Transverse colon (tissue), 3 donors: ENCODE measurements at regions not wholly inside any gene's neighbourhood (a gene's known extent, or its start where the extent isn't known, plus 50 kb on each side); places are given as distances from the start of the nearest gene placed in this dataset.

ENCODE experiments used
- CTCF ChIP-seq, 5 experiments: fragments of 200-600 bp in 3 of 5; fragments of 450-650 bp in 2 of 5; sonication (generic) in 3 of 5; IDR thresholded peaks; 1 replicate in 2 of 5; 2 replicates in 3 of 5; pipeline ENCODE4 v1.5.1; 2016 to 2017; ENCODE audit warnings: antibody characterized with exemption in 5 of 5, inconsistent platforms in 3 of 5, mild to moderate bottlenecking in 2 of 5, moderate library complexity in 1 of 5
- POLR2A ChIP-seq: fragments of 450-650 bp; IDR thresholded peaks from one replicate; pipeline ENCODE4 v1.6.1; 2016; ENCODE audit warnings: antibody characterized with exemption, mild to moderate bottlenecking, moderate library complexity

GRCh38 chr16:86764551-86764950 is 186.2 kb downstream of the FOXL1 start:
- no peak for TF ChIP-seq CTCF (IDR thresholded peaks at IDR 0.05)
- TF ChIP-seq POLR2A: no peak
